ENCODE measurements at regions not wholly inside any gene's neighbourhood (a gene's known extent, or its start where the extent isn't known, plus 50 kb on each side); places are given as distances from the start of the nearest gene placed in this dataset.

- FAIRE-seq = no peak
Measured at GRCh38 chr10:128222332-128222849, 96.2 kb upstream of the MKI67 start.

GRCh38 chr10:128230401-128230800 is 104.2 kb upstream of the MKI67 start:
- no peak for FAIRE-seq

- FAIRE-seq = no peak
Measured at GRCh38 chr10:128233422-128233821, 107.2 kb upstream of the MKI67 start.

GRCh38 chr10:128237710-128238109 is 111.5 kb upstream of the MKI67 start:
- FAIRE-seq = no peak

- no peak for FAIRE-seq
Measured at GRCh38 chr10:128241023-128241422, 114.8 kb upstream of the MKI67 start.

GRCh38 chr10:128242641-128243040 is 116.4 kb upstream of the MKI67 start:
- no peak for FAIRE-seq

GRCh38 chr10:128245026-128245425 is 118.8 kb upstream of the MKI67 start:
- no peak for FAIRE-seq

GRCh38 chr10:128247576-128247975 is 121.4 kb upstream of the MKI67 start:
- FAIRE-seq = no peak

GRCh38 chr10:128254476-128254875 is 128.3 kb upstream of the MKI67 start:
- no peak for FAIRE-seq

- FAIRE-seq = no peak
Measured at GRCh38 chr10:128257428-128257827, 131.2 kb upstream of the MKI67 start.

- FAIRE-seq = no peak
Measured at GRCh38 chr10:128258421-128258976, 132.3 kb upstream of the MKI67 start.

GRCh38 chr10:128263891-128264688 is 137.9 kb upstream of the MKI67 start:
- FAIRE-seq = peak; percentile 73

- no peak for FAIRE-seq
Measured at GRCh38 chr10:128265596-128265995, 139.4 kb upstream of the MKI67 start.

- FAIRE-seq = no peak
Measured at GRCh38 chr10:128267581-128267980, 141.4 kb upstream of the MKI67 start.

GRCh38 chr10:128268015-128268722 is 141.9 kb upstream of the MKI67 start:
- FAIRE-seq = no peak

- FAIRE-seq = no peak
Measured at GRCh38 chr10:128274938-128275337, 148.7 kb upstream of the MKI67 start.

- FAIRE-seq = no peak
Measured at GRCh38 chr10:128275388-128276177, 149.4 kb upstream of the MKI67 start.

- no peak for FAIRE-seq
Measured at GRCh38 chr10:128277267-128277840, 151.1 kb upstream of the MKI67 start.

GRCh38 chr10:128278362-128278761 is 152.1 kb upstream of the MKI67 start:
- no peak for FAIRE-seq

GRCh38 chr10:128280271-128280670 is 154.0 kb upstream of the MKI67 start:
- FAIRE-seq = no peak

- FAIRE-seq = no peak
Measured at GRCh38 chr10:128281343-128281742, 155.1 kb upstream of the MKI67 start.

- FAIRE-seq = no peak
Measured at GRCh38 chr10:128281861-128282260, 155.6 kb upstream of the MKI67 start.

Measured in A204.1 (cell line).